ENCODE measurements at regions not wholly inside any gene's neighbourhood (a gene's known extent, or its start where the extent isn't known, plus 50 kb on each side); places are given as distances from the start of the nearest gene placed in this dataset.

GRCh38 chr1:177891809-177892208, 78.0 kb downstream of the SEC16B start:
- Histone ChIP-seq H3K9me3 (ENCODE audit: control insufficient read depth in 2 of 2, low read length in 2 of 2) (peaks cover 0 to 18% of the 10 kb centered on the region in 2 experiments), H3K36me3 (ENCODE audit: control insufficient read depth, insufficient read depth, low read length) (no peaks in the 10 kb centered on the region), H3K4me1 (ENCODE audit: control insufficient read depth, insufficient read depth, low read length, poor library complexity, severe bottlenecking) (no peaks in the 10 kb centered on the region), H3K27ac (ENCODE audit: insufficient read depth, low read length, poor library complexity, severe bottlenecking) (no peak overlapping the region), H3K27me3 (ENCODE audit: control insufficient read depth, insufficient read depth, low read length) (no peaks in the 10 kb centered on the region), H3K4me3 (ENCODE audit: low read depth, low read length) (no peak overlapping the region)
- Mint-ChIP-seq H3K4me3 (no peak overlapping the region), H3K36me3 (peaks cover 3% of the 10 kb centered on the region), H3K4me1 (no peaks in the 10 kb centered on the region), H3K9me3 (peaks cover 0 to 12% (median 6%) of the 10 kb centered on the region in 7 donors), H3K27me3 (no peaks in the 10 kb centered on the region), H3K27ac (no peak overlapping the region)
- ATAC-seq (ENCODE audit: low read depth in 2 of 2) (no peak), DNase-seq (no peak)

GRCh38 chr1:177890479-177890878, 79.4 kb downstream of the SEC16B start:
- Mint-ChIP-seq H3K27me3 (no peaks in the 10 kb centered on the region), H3K4me3 (no peak overlapping the region), H3K36me3 (peaks cover 3% of the 10 kb centered on the region), H3K4me1 (no peaks in the 10 kb centered on the region), H3K9me3 (peaks cover 0 to 13% (median 8%) of the 10 kb centered on the region in 7 donors), H3K27ac (no peak overlapping the region)
- DNase-seq (no peak), ATAC-seq (ENCODE audit: low read depth in 2 of 2) (no peak)
- Histone ChIP-seq H3K36me3 (ENCODE audit: control insufficient read depth, insufficient read depth, low read length) (no peaks in the 10 kb centered on the region), H3K4me3 (ENCODE audit: low read depth, low read length) (no peak overlapping the region), H3K27ac (ENCODE audit: insufficient read depth, low read length, poor library complexity, severe bottlenecking) (no peak overlapping the region), H3K27me3 (ENCODE audit: control insufficient read depth, insufficient read depth, low read length) (no peaks in the 10 kb centered on the region), H3K9me3 (ENCODE audit: control insufficient read depth in 2 of 2, low read length in 2 of 2) (peaks cover 0 to 18% of the 10 kb centered on the region in 2 experiments), H3K4me1 (ENCODE audit: control insufficient read depth, insufficient read depth, low read length, poor library complexity, severe bottlenecking) (no peaks in the 10 kb centered on the region)

GRCh38 chr1:177884479-177885021, 85.3 kb downstream of the SEC16B start:
- ATAC-seq (ENCODE audit: low read depth in 2 of 2): no peak

GRCh38 chr1:177883581-177883980, 86.3 kb downstream of the SEC16B start:
- H3K36me3 Mint-ChIP-seq: no peaks in the 10 kb centered on the region
- no peak for DNase-seq

More at GRCh38 chr1:177884479-177885021, 85.3 kb downstream of the SEC16B start:
- Mint-ChIP-seq H3K4me1 (no peaks in the 10 kb centered on the region), H3K27ac (no peak overlapping the region), H3K4me3 (no peak overlapping the region), H3K27me3 (no peaks in the 10 kb centered on the region), H3K9me3 (peaks cover 0 to 16% (median 2%) of the 10 kb centered on the region in 7 donors), H3K36me3 (no peaks in the 10 kb centered on the region)
- no peaks in the 10 kb centered on the region for H3K4me1 ChIP-seq (ENCODE audit: control insufficient read depth, insufficient read depth, low read length, poor library complexity, severe bottlenecking)
- DNase-seq: no peak
- H3K27me3 ChIP-seq (ENCODE audit: control insufficient read depth, insufficient read depth, low read length): no peaks in the 10 kb centered on the region
- no peak overlapping the region for H3K27ac ChIP-seq (ENCODE audit: insufficient read depth, low read length, poor library complexity, severe bottlenecking)
- no peak overlapping the region for H3K4me3 ChIP-seq (ENCODE audit: low read depth, low read length)
- no peaks in the 10 kb centered on the region for H3K36me3 ChIP-seq (ENCODE audit: control insufficient read depth, insufficient read depth, low read length)
- no peaks in the 10 kb centered on the region for H3K9me3 ChIP-seq (ENCODE audit: control insufficient read depth in 2 of 2, low read length in 2 of 2)

GRCh38 chr1:177880339-177880891, 89.4 kb downstream of the SEC16B start:
- no peaks in the 10 kb centered on the region for H3K27me3 Mint-ChIP-seq
- H3K9me3 Mint-ChIP-seq: peaks cover 0 to 14% (median 4%) of the 10 kb centered on the region in 7 donors
- no peak overlapping the region for H3K4me3 Mint-ChIP-seq
- Histone ChIP-seq H3K4me1 (ENCODE audit: control insufficient read depth, insufficient read depth, low read length, poor library complexity, severe bottlenecking) (no peaks in the 10 kb centered on the region), H3K4me3 (ENCODE audit: low read depth, low read length) (no peak overlapping the region), H3K27me3 (ENCODE audit: control insufficient read depth, insufficient read depth, low read length) (no peaks in the 10 kb centered on the region), H3K36me3 (ENCODE audit: control insufficient read depth, insufficient read depth, low read length) (no peaks in the 10 kb centered on the region), H3K9me3 (ENCODE audit: control insufficient read depth in 2 of 2, low read length in 2 of 2) (no peaks in the 10 kb centered on the region), H3K27ac (ENCODE audit: insufficient read depth, low read length, poor library complexity, severe bottlenecking) (no peak overlapping the region)
- no peak overlapping the region for H3K27ac Mint-ChIP-seq
- DNase-seq (no peak), ATAC-seq (ENCODE audit: low read depth in 2 of 2) (no peak)
- no peaks in the 10 kb centered on the region for H3K4me1 Mint-ChIP-seq
- H3K36me3 Mint-ChIP-seq: no peaks in the 10 kb centered on the region

More at GRCh38 chr1:177883581-177883980, 86.3 kb downstream of the SEC16B start:
- Histone ChIP-seq H3K9me3 (ENCODE audit: control insufficient read depth in 2 of 2, low read length in 2 of 2) (no peaks in the 10 kb centered on the region), H3K36me3 (ENCODE audit: control insufficient read depth, insufficient read depth, low read length) (no peaks in the 10 kb centered on the region), H3K4me1 (ENCODE audit: control insufficient read depth, insufficient read depth, low read length, poor library complexity, severe bottlenecking) (no peaks in the 10 kb centered on the region), H3K27ac (ENCODE audit: insufficient read depth, low read length, poor library complexity, severe bottlenecking) (no peak overlapping the region), H3K4me3 (ENCODE audit: low read depth, low read length) (no peak overlapping the region), H3K27me3 (ENCODE audit: control insufficient read depth, insufficient read depth, low read length) (no peaks in the 10 kb centered on the region)
- Mint-ChIP-seq H3K9me3 (peaks cover 0 to 19% (median 4%) of the 10 kb centered on the region in 7 donors), H3K27ac (no peak overlapping the region), H3K4me3 (no peak overlapping the region), H3K4me1 (no peaks in the 10 kb centered on the region), H3K27me3 (no peaks in the 10 kb centered on the region)
- ATAC-seq (ENCODE audit: low read depth in 2 of 2): no peak

GRCh38 chr1:177877086-177877485, 92.8 kb downstream of the SEC16B start:
- Histone ChIP-seq H3K4me1 (ENCODE audit: control insufficient read depth, insufficient read depth, low read length, poor library complexity, severe bottlenecking) (no peaks in the 10 kb centered on the region), H3K27ac (ENCODE audit: insufficient read depth, low read length, poor library complexity, severe bottlenecking) (no peak overlapping the region), H3K9me3 (ENCODE audit: control insufficient read depth in 2 of 2, low read length in 2 of 2) (no peaks in the 10 kb centered on the region), H3K27me3 (ENCODE audit: control insufficient read depth, insufficient read depth, low read length) (no peaks in the 10 kb centered on the region), H3K4me3 (ENCODE audit: low read depth, low read length) (no peak overlapping the region), H3K36me3 (ENCODE audit: control insufficient read depth, insufficient read depth, low read length) (no peaks in the 10 kb centered on the region)
- Mint-ChIP-seq H3K27ac (no peak overlapping the region), H3K27me3 (peaks cover 4% of the 10 kb centered on the region), H3K9me3 (peaks cover 0 to 11% (median 6%) of the 10 kb centered on the region in 7 donors), H3K36me3 (no peaks in the 10 kb centered on the region), H3K4me3 (no peak overlapping the region), H3K4me1 (no peaks in the 10 kb centered on the region)
- ATAC-seq (ENCODE audit: low read depth in 2 of 2) (no peak), DNase-seq (no peak)

- Histone ChIP-seq H3K27ac (ENCODE audit: insufficient read depth, low read length, poor library complexity, severe bottlenecking) (no peak overlapping the region), H3K4me1 (ENCODE audit: control insufficient read depth, insufficient read depth, low read length, poor library complexity, severe bottlenecking) (no peaks in the 10 kb centered on the region), H3K36me3 (ENCODE audit: control insufficient read depth, insufficient read depth, low read length) (no peaks in the 10 kb centered on the region), H3K27me3 (ENCODE audit: control insufficient read depth, insufficient read depth, low read length) (no peaks in the 10 kb centered on the region), H3K9me3 (ENCODE audit: control insufficient read depth in 2 of 2, low read length in 2 of 2) (no peaks in the 10 kb centered on the region), H3K4me3 (ENCODE audit: low read depth, low read length) (no peak overlapping the region)
- Mint-ChIP-seq H3K9me3 (peaks cover 1 to 10% (median 5%) of the 10 kb centered on the region in 7 donors), H3K27ac (no peak overlapping the region), H3K27me3 (peaks cover 4% of the 10 kb centered on the region), H3K4me3 (no peak overlapping the region), H3K4me1 (no peaks in the 10 kb centered on the region), H3K36me3 (no peaks in the 10 kb centered on the region)
- no peak for ATAC-seq (ENCODE audit: low read depth in 2 of 2)
- no peak for DNase-seq
These were observed 96.6 kb downstream of the SEC16B start for GRCh38 chr1:177873238-177873637.

- no peak for DNase-seq
- H3K4me3 Mint-ChIP-seq: no peak overlapping the region
- H3K27ac Mint-ChIP-seq: no peak overlapping the region
These were observed 97.5 kb downstream of the SEC16B start for GRCh38 chr1:177872308-177872900.

More at GRCh38 chr1:177872308-177872900, 97.5 kb downstream of the SEC16B start:
- no peaks in the 10 kb centered on the region for H3K4me1 Mint-ChIP-seq
- H3K4me1 ChIP-seq (ENCODE audit: control insufficient read depth, insufficient read depth, low read length, poor library complexity, severe bottlenecking): no peaks in the 10 kb centered on the region
- peaks cover 1 to 8% (median 5%) of the 10 kb centered on the region in 7 donors for H3K9me3 Mint-ChIP-seq
- no peak overlapping the region for H3K27ac ChIP-seq (ENCODE audit: insufficient read depth, low read length, poor library complexity, severe bottlenecking)
- ATAC-seq (ENCODE audit: low read depth in 2 of 2): no peak
- H3K9me3 ChIP-seq (ENCODE audit: control insufficient read depth in 2 of 2, low read length in 2 of 2): no peaks in the 10 kb centered on the region
- no peaks in the 10 kb centered on the region for H3K36me3 Mint-ChIP-seq
- H3K36me3 ChIP-seq (ENCODE audit: control insufficient read depth, insufficient read depth, low read length): no peaks in the 10 kb centered on the region
- peaks cover 4% of the 10 kb centered on the region for H3K27me3 Mint-ChIP-seq
- H3K27me3 ChIP-seq (ENCODE audit: control insufficient read depth, insufficient read depth, low read length): no peaks in the 10 kb centered on the region
- no peak overlapping the region for H3K4me3 ChIP-seq (ENCODE audit: low read depth, low read length)
